Neural cell (in vitro differentiated cells): ENCODE measurements at regions not wholly inside any gene's neighbourhood (a gene's known extent, or its start where the extent isn't known, plus 50 kb on each side); places are given as distances from the start of the nearest gene placed in this dataset.

Source experiments
- H2AFZ ChIP-seq: fragments of 200-600, 300-800 bp; sonication (generic), shearing (Covaris generic); 2 replicates; pipeline ENCODE4 v1.6.0; 2014; ENCODE audit warnings: low read depth, mild to moderate bottlenecking, antibody characterized with exemption, low read length, moderate library complexity
- H3F3A ChIP-seq: fragments of 200-600 bp; shearing (Covaris generic); 2 replicates; pipeline ENCODE4 v1.6.1; 2016; ENCODE audit warnings: mild to moderate bottlenecking, moderate library complexity, mixed read lengths, antibody characterized with exemption, low read length; ENCODE audit not compliant: insufficient read depth, poor library complexity, severe bottlenecking
- H3K27ac ChIP-seq: fragments of 200-600, 300-800 bp; sonication (generic), shearing (Covaris generic); 2 replicates; pipeline ENCODE4 v1.5.1; 2014; ENCODE audit warnings: mild to moderate bottlenecking, low read length, moderate library complexity
- H3K27me3 ChIP-seq: fragments of 300-800, 200-600 bp; sonication (generic), shearing (Covaris generic); 2 replicates; pipeline ENCODE4 v1.6.0; 2014; ENCODE audit warnings: mild to moderate bottlenecking, low read depth, low read length, moderate library complexity; ENCODE audit not compliant: insufficient read depth
- H3K36me3 ChIP-seq: fragments of 300-800, 200-600 bp; sonication (generic), shearing (Covaris generic); 2 replicates; pipeline ENCODE4 v1.5.1; 2014; ENCODE audit warnings: mild to moderate bottlenecking, antibody characterized with exemption, low read length, moderate library complexity; ENCODE audit not compliant: insufficient read depth
- H3K4me2 ChIP-seq: fragments of 300-800, 200-600 bp; sonication (generic), shearing (Covaris generic); 2 replicates; pipeline ENCODE4 v1.6.0; 2014; ENCODE audit warnings: mild to moderate bottlenecking, low read length
- H3K4me3 ChIP-seq: fragments of 300-800, 200-600 bp; sonication (generic), shearing (Covaris generic); 2 replicates; pipeline ENCODE4 v1.5.1; 2014; ENCODE audit warnings: mild to moderate bottlenecking, low read length, moderate library complexity
- H3K79me2 ChIP-seq: fragments of 200-600 bp; shearing (Covaris generic); replicated peaks from 2 replicates; pipeline ENCODE4 v1.6.0; 2014; ENCODE audit warnings: mild to moderate bottlenecking, low read length, moderate library complexity; ENCODE audit not compliant: insufficient read depth
- H3K9ac ChIP-seq: fragments of 300-800, 200-600 bp; sonication (generic), shearing (Covaris generic); 2 replicates; pipeline ENCODE4 v1.6.1; 2016; ENCODE audit warnings: mild to moderate bottlenecking, low read length, mixed read lengths
- H3K9me2 ChIP-seq: fragments of 200-600 bp; shearing (Covaris generic); 2 replicates; pipeline ENCODE4 v1.6.1; 2016; ENCODE audit warnings: mild to moderate bottlenecking, low read length, mixed read lengths; ENCODE audit not compliant: insufficient read depth
- H3K9me3 ChIP-seq: fragments of 200-600, 300-800 bp; sonication (generic), shearing (Covaris generic); 2 replicates; pipeline ENCODE4 v1.6.1; 2016; ENCODE audit warnings: mild to moderate bottlenecking, mixed run types, low read length, moderate library complexity, mixed read lengths
- H4K20me1 ChIP-seq: fragments of 200-600 bp; shearing (Covaris generic); 2 replicates; pipeline ENCODE4 v1.6.1; 2016; ENCODE audit warnings: mild to moderate bottlenecking, mixed run types; ENCODE audit not compliant: insufficient read depth
- CTCF ChIP-seq: fragments of 450-650 bp; IDR thresholded peaks from 2 replicates; pipeline ENCODE4 v1.5.1; 2014; ENCODE audit warnings: antibody characterized with exemption, mild to moderate bottlenecking, moderate library complexity; ENCODE audit not compliant: poor library complexity, severe bottlenecking
- EP300 ChIP-seq: fragments of 450-650 bp; conservative IDR thresholded peaks from 2 replicates; pipeline ENCODE4 v1.6.1; 2014; ENCODE audit warnings: antibody characterized with exemption, mild to moderate bottlenecking, moderate library complexity; ENCODE audit not compliant: poor library complexity, severe bottlenecking
- EZH2 ChIP-seq: fragments of 200-600, 300-800 bp; shearing (Covaris generic), sonication (generic); IDR thresholded peaks from 2 replicates; pipeline ENCODE4 v1.6.1; 2014; ENCODE audit warnings: antibody characterized with exemption, low read length, borderline replicate concordance, mild to moderate bottlenecking; ENCODE audit not compliant: insufficient read depth, poor library complexity, severe bottlenecking
- MXI1 ChIP-seq: fragments of 450-650 bp; conservative IDR thresholded peaks from 2 replicates; pipeline ENCODE4 v1.6.1; 2014; ENCODE audit warnings: antibody characterized with exemption, mild to moderate bottlenecking; ENCODE audit not compliant: poor library complexity, severe bottlenecking
- POLR2AphosphoS5 ChIP-seq: IDR thresholded peaks from 2 replicates; pipeline ENCODE4 v1.6.1; 2012
- RAD21 ChIP-seq: fragments of 450-650 bp; conservative IDR thresholded peaks from 2 replicates; pipeline ENCODE4 v1.6.1; 2014; ENCODE audit warnings: antibody characterized with exemption, mild to moderate bottlenecking, moderate library complexity
- REST ChIP-seq: IDR thresholded peaks from 2 replicates; pipeline ENCODE4 v1.6.1; 2012; ENCODE audit warnings: borderline replicate concordance
- SMC3 ChIP-seq: fragments of 450-650 bp; conservative IDR thresholded peaks from 2 replicates; pipeline ENCODE4 v1.6.1; 2014; ENCODE audit warnings: antibody characterized with exemption, mild to moderate bottlenecking, moderate library complexity; ENCODE audit not compliant: poor library complexity
- TAF1 ChIP-seq: IDR thresholded peaks from 2 replicates; pipeline ENCODE4 v1.6.1; 2012; ENCODE audit warnings: low read depth

- H4K20me1 ChIP-seq = no peaks in the 10 kb centered on the region
Observed at GRCh38 chr4:32680946-32681345, 1960.8 kb downstream of the PCDH7 start.

GRCh38 chr4:32684160-32684559 lies 1964.0 kb downstream of the PCDH7 start:
- Histone ChIP-seq H3K9me2 (no peaks in the 10 kb centered on the region), H3K4me3 (no peak overlapping the region), H3K27ac (no peak overlapping the region), H3K9ac (no peak overlapping the region), H3K36me3 (no peaks in the 10 kb centered on the region), H3K4me2 (no peak overlapping the region), H3K9me3 (no peaks in the 10 kb centered on the region), H4K20me1 (no peaks in the 10 kb centered on the region), H3F3A (no peaks in the 10 kb centered on the region), H3K27me3 (no peaks in the 10 kb centered on the region), H2AFZ (no peak overlapping the region), H3K79me2 (no peaks in the 10 kb centered on the region)
- TF ChIP-seq TAF1 (no peak), REST (peak; percentile 71), MXI1 (no peak), EP300 (peak; percentile 64), RAD21 (no peak), POLR2AphosphoS5 (peak; percentile 55), EZH2 (no peak)

More at GRCh38 chr4:32680946-32681345, 1960.8 kb downstream of the PCDH7 start:
- Histone ChIP-seq H3K9ac (no peak overlapping the region), H3K9me3 (no peaks in the 10 kb centered on the region), H3K9me2 (no peaks in the 10 kb centered on the region), H3K4me3 (peak overlapping the region; percentile 0), H3K36me3 (no peaks in the 10 kb centered on the region), H3F3A (no peaks in the 10 kb centered on the region), H3K4me2 (peak overlapping the region; percentile 21), H2AFZ (no peak overlapping the region), H3K27me3 (no peaks in the 10 kb centered on the region), H3K79me2 (no peaks in the 10 kb centered on the region), H3K27ac (peak overlapping the region; percentile 18)
- TF ChIP-seq REST (no peak), EP300 (peak; percentile 80), MXI1 (no peak), SMC3 (no peak), POLR2AphosphoS5 (peak; percentile 62), EZH2 (no peak), CTCF (no peak), RAD21 (no peak), TAF1 (no peak)
